ENCODE measurements at regions not wholly inside any gene's neighbourhood (a gene's known extent, or its start where the extent isn't known, plus 50 kb on each side); places are given as distances from the start of the nearest gene placed in this dataset.

GRCh38 chr11:69418576-69419296, 62.7 kb upstream of the LINC01488 start:
- Histone ChIP-seq H3K36me3 (ENCODE audit: insufficient read depth, low read length) (no peaks in the 10 kb centered on the region), H3K4me2 (ENCODE audit: insufficient read depth, low read length) (no peak overlapping the region), H3K79me2 (ENCODE audit: insufficient read depth, low read length) (no peaks in the 10 kb centered on the region), H3K4me3 (ENCODE audit: low read depth in 1 of 2, low read length in 2 of 2) (no peak overlapping the region), H3K27ac (ENCODE audit: low read length) (no peak overlapping the region), H3K27me3 (ENCODE audit: insufficient read depth, low read length, poor library complexity) (no peaks in the 10 kb centered on the region), H2AFZ (ENCODE audit: low read depth, low read length) (no peak overlapping the region), H3K4me1 (ENCODE audit: insufficient read depth, low read length) (no peaks in the 10 kb centered on the region), H4K20me1 (ENCODE audit: insufficient read depth, low read length) (no peaks in the 10 kb centered on the region), H3K9me3 (ENCODE audit: insufficient read depth, low read length, severe bottlenecking) (no peaks in the 10 kb centered on the region), H3K9ac (ENCODE audit: low read depth, low read length) (no peak overlapping the region)
- ATAC-seq (ENCODE audit: insufficient read depth, low read depth) (no peak), DNase-seq (no peak)
- TF ChIP-seq CTCF (IDR thresholded peaks at IDR 0.05; ENCODE audit: borderline replicate concordance, extremely low read depth, low read length, poor library complexity, severe bottlenecking) (no peak), EZH2 (IDR thresholded peaks at IDR 0.05; ENCODE audit: borderline replicate concordance, low read depth, low read length, severe bottlenecking) (no peak)

- no peak for TF ChIP-seq EZH2 (IDR thresholded peaks at IDR 0.05; ENCODE audit: borderline replicate concordance, low read depth, low read length, severe bottlenecking)
- no peak for TF ChIP-seq CTCF (IDR thresholded peaks at IDR 0.05; ENCODE audit: borderline replicate concordance, extremely low read depth, low read length, poor library complexity, severe bottlenecking)
- Histone ChIP-seq H3K36me3 (ENCODE audit: insufficient read depth, low read length) (no peaks in the 10 kb centered on the region), H3K4me3 (ENCODE audit: low read depth in 1 of 2, low read length in 2 of 2) (no peak overlapping the region), H3K79me2 (ENCODE audit: insufficient read depth, low read length) (no peaks in the 10 kb centered on the region), H3K4me1 (ENCODE audit: insufficient read depth, low read length) (no peaks in the 10 kb centered on the region), H3K9ac (ENCODE audit: low read depth, low read length) (no peak overlapping the region), H3K4me2 (ENCODE audit: insufficient read depth, low read length) (no peak overlapping the region), H4K20me1 (ENCODE audit: insufficient read depth, low read length) (no peaks in the 10 kb centered on the region), H3K27me3 (ENCODE audit: insufficient read depth, low read length, poor library complexity) (no peaks in the 10 kb centered on the region), H3K9me3 (ENCODE audit: insufficient read depth, low read length, severe bottlenecking) (peaks cover 2% of the 10 kb centered on the region), H3K27ac (ENCODE audit: low read length) (no peak overlapping the region), H2AFZ (ENCODE audit: low read depth, low read length) (no peak overlapping the region)
- no peak for ATAC-seq (ENCODE audit: insufficient read depth, low read depth)
- no peak for DNase-seq
Observed at GRCh38 chr11:69419662-69420395, 61.6 kb upstream of the LINC01488 start.

- TF ChIP-seq CTCF (IDR thresholded peaks at IDR 0.05; ENCODE audit: borderline replicate concordance, extremely low read depth, low read length, poor library complexity, severe bottlenecking) (no peak), EZH2 (IDR thresholded peaks at IDR 0.05; ENCODE audit: borderline replicate concordance, low read depth, low read length, severe bottlenecking) (no peak)
- no peak overlapping the region for H3K9ac ChIP-seq (ENCODE audit: low read depth, low read length)
- peaks cover 6% of the 10 kb centered on the region for H3K9me3 ChIP-seq (ENCODE audit: insufficient read depth, low read length, severe bottlenecking)
- no peak overlapping the region for H3K4me2 ChIP-seq (ENCODE audit: insufficient read depth, low read length)
- no peaks in the 10 kb centered on the region for H3K36me3 ChIP-seq (ENCODE audit: insufficient read depth, low read length)
- no peaks in the 10 kb centered on the region for H4K20me1 ChIP-seq (ENCODE audit: insufficient read depth, low read length)
- DNase-seq: no peak
- H3K27ac ChIP-seq (ENCODE audit: low read length): no peak overlapping the region
- no peak overlapping the region for H3K4me3 ChIP-seq (ENCODE audit: low read depth in 1 of 2, low read length in 2 of 2)
- no peaks in the 10 kb centered on the region for H3K27me3 ChIP-seq (ENCODE audit: insufficient read depth, low read length, poor library complexity)
- H3K4me1 ChIP-seq (ENCODE audit: insufficient read depth, low read length): no peaks in the 10 kb centered on the region
- ATAC-seq (ENCODE audit: insufficient read depth, low read depth): no peak
- no peak overlapping the region for H2AFZ ChIP-seq (ENCODE audit: low read depth, low read length)
- H3K79me2 ChIP-seq (ENCODE audit: insufficient read depth, low read length): no peaks in the 10 kb centered on the region
Observed at GRCh38 chr11:69422645-69423044, 58.8 kb upstream of the LINC01488 start.
